ENCODE measurements at regions not wholly inside any gene's neighbourhood (a gene's known extent, or its start where the extent isn't known, plus 50 kb on each side); places are given as distances from the start of the nearest gene placed in this dataset.
"Not testable (repeated sequence)": the region's sequence is repeated elsewhere in the genome, so short reads cannot be mapped to it uniquely, and the experiment has no call there.

- DNase-seq (ENCODE audit: low read depth in 2 of 2), result no peak
These were observed 62.3 kb upstream of the PAGE3 start for GRCh38 chrX:55326985-55327384.

GRCh38 chrX:55335296-55335695 lies 70.6 kb upstream of the PAGE3 start:
- no peak for DNase-seq (ENCODE audit: low read depth in 2 of 2)

- no peak for DNase-seq (ENCODE audit: low read depth in 2 of 2)
These were observed 71.5 kb upstream of the PAGE3 start for GRCh38 chrX:55336176-55336575.

- no peak for DNase-seq (ENCODE audit: low read depth in 2 of 2)
These were observed 76.2 kb upstream of the PAGE3 start for GRCh38 chrX:55340896-55341433.

- DNase-seq (ENCODE audit: low read depth in 2 of 2), result peak in 1 of 2 experiments; percentile 10
These were observed 78.1 kb upstream of the PAGE3 start for GRCh38 chrX:55342533-55343501.

GRCh38 chrX:55356609-55357008 lies 91.9 kb upstream of the PAGE3 start:
- DNase-seq (ENCODE audit: low read depth in 2 of 2), result no peak

- DNase-seq (ENCODE audit: low read depth in 2 of 2), result no peak
These were observed 92.5 kb upstream of the PAGE3 start for GRCh38 chrX:55357236-55357635.

- no peak for DNase-seq (ENCODE audit: low read depth in 2 of 2)
These were observed 72.5 kb upstream of the MAGEH1 start for GRCh38 chrX:55379396-55379795.

GRCh38 chrX:55389376-55389775 lies 62.6 kb upstream of the MAGEH1 start:
- no peak for DNase-seq (ENCODE audit: low read depth in 2 of 2)

- DNase-seq (ENCODE audit: low read depth in 2 of 2), result not testable (repeated sequence)
These were observed 55.1 kb upstream of the MAGEH1 start for GRCh38 chrX:55396836-55397235.
